HL-60 (cell line): ENCODE measurements at regions not wholly inside any gene's neighbourhood (a gene's known extent, or its start where the extent isn't known, plus 50 kb on each side); places are given as distances from the start of the nearest gene placed in this dataset.

Source experiments
- DNase-seq, 2 experiments: peaks; one replicate each; pipeline ENCODE4 v3.0.0-alpha.2; 2010 to 2020; ENCODE audit warnings: low read depth in 1 of 2, low spot score in 1 of 2
- H3K27ac ChIP-seq: fragments of 250-450 bp; sonication (Bioruptor Pico); replicated peaks from 2 replicates; pipeline ENCODE4 v1.5.1; 2020; ENCODE audit warnings: mild to moderate bottlenecking, moderate library complexity
- H3K27me3 ChIP-seq: fragments of 250-450 bp; sonication (Bioruptor Pico); 2 replicates; pipeline ENCODE4 v1.5.1; 2021; ENCODE audit warnings: mild to moderate bottlenecking, moderate library complexity; ENCODE audit not compliant: insufficient read depth, poor library complexity, severe bottlenecking
- H3K4me3 ChIP-seq: replicated peaks from 2 replicates; pipeline ENCODE4 v1.5.1; 2011; ENCODE audit warnings: mild to moderate bottlenecking, control low read depth, low read length; ENCODE audit not compliant: insufficient read depth
- GABPA ChIP-seq: IDR thresholded peaks from 2 replicates; pipeline ENCODE4 v1.6.1; 2012; ENCODE audit warnings: low read depth
- POLR2AphosphoS5 ChIP-seq: IDR thresholded peaks from 2 replicates; pipeline ENCODE4 v1.6.1; 2012; ENCODE audit warnings: low read depth
- REST ChIP-seq: IDR thresholded peaks from 2 replicates; pipeline ENCODE4 v1.6.1; 2012; ENCODE audit warnings: low read depth; ENCODE audit not compliant: insufficient replicate concordance
- SPI1 ChIP-seq: IDR thresholded peaks from 2 replicates; pipeline ENCODE4 v1.6.1; 2012; ENCODE audit warnings: low read depth, mild to moderate bottlenecking, borderline replicate concordance
- TF ChIP-seq, protein P1 (sequence below): IDR thresholded peaks from one replicate; pipeline ENCODE4 v1.5.1; 2011; ENCODE audit warnings: low read length, control low read depth, inconsistent platforms; ENCODE audit not compliant: insufficient read depth

DNA sequence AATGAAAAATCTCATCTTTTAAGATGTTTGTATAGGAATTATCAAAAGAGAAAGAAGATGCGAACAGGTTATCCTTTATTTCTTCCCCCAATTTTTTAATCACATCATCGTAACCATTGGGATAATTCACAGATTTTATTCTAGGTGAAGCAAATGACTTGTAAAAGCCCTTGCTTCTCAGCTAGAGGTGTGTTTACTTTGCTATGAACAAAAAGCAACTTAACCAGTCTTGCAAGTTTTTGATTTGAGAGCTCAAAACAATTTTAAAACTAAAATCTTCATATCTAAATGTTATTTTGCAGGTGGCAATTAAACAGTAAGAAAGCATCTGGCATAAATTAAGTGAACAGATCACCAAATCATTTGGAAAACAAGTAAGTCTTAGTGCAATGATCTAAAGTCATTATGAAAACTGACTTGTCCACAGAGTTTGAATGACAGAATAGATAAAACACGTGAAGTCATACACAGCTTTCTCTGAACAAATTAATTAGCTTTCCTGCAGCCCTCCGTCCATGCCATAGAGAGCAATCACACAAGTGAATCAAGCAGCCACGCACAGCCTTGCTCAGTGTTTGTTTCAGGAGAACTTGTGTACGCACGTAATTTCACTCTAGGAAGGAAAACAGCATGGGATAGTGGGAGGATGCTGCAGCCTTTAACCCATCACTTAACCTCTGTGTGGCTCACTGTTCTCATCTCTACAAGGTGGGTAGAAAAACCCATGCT, 85.0 kb upstream of the ZNF800 start:
- Histone ChIP-seq H3K4me3 (no peak overlapping the region), H3K27me3 (no peaks in the 10 kb centered on the region), H3K27ac (no peak overlapping the region)
- TF ChIP-seq POLR2AphosphoS5: no peak
- no peak for TF ChIP-seq GABPA
- TF ChIP-seq REST: no peak
- TF ChIP-seq, protein P1, sequence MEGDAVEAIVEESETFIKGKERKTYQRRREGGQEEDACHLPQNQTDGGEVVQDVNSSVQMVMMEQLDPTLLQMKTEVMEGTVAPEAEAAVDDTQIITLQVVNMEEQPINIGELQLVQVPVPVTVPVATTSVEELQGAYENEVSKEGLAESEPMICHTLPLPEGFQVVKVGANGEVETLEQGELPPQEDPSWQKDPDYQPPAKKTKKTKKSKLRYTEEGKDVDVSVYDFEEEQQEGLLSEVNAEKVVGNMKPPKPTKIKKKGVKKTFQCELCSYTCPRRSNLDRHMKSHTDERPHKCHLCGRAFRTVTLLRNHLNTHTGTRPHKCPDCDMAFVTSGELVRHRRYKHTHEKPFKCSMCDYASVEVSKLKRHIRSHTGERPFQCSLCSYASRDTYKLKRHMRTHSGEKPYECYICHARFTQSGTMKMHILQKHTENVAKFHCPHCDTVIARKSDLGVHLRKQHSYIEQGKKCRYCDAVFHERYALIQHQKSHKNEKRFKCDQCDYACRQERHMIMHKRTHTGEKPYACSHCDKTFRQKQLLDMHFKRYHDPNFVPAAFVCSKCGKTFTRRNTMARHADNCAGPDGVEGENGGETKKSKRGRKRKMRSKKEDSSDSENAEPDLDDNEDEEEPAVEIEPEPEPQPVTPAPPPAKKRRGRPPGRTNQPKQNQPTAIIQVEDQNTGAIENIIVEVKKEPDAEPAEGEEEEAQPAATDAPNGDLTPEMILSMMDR: no peak
- TF ChIP-seq SPI1: no peak
- DNase-seq: no peak

DNA sequence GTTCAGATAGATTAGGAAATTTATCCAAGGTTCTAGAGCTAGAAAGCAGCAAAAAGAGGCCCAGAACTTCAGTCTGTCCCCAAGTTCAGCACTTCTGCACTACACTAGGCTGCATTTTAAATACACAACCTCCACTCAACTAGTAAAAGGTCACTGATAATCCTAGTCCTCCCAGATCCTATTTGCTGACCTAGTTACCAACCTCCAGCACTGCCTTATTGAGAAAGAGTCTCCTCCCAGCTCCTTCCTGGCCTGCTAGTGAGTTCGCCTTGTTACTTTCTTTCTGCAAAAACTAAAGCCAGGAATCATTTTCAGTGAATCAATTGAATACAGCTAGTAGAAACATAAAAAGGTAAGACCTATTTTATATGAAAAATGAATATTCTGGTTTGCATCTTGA, 84.1 kb upstream of the ZNF800 start:
- no peak for DNase-seq
- TF ChIP-seq REST: no peak
- Histone ChIP-seq H3K4me3 (no peak overlapping the region), H3K27ac (no peak overlapping the region), H3K27me3 (no peaks in the 10 kb centered on the region)

GRCh38 chr7:127474457-127474856, 81.9 kb upstream of the ZNF800 start:
- Histone ChIP-seq H3K27me3 (no peaks in the 10 kb centered on the region), H3K4me3 (no peak overlapping the region), H3K27ac (no peak overlapping the region)
- no peak for DNase-seq
- TF ChIP-seq REST: peak; percentile 92
- TF ChIP-seq, protein P1: no peak

GRCh38 chr7:127473409-127473808, 80.9 kb upstream of the ZNF800 start:
- TF ChIP-seq, protein P1: no peak
- TF ChIP-seq REST (no peak), GABPA (no peak), SPI1 (no peak), POLR2AphosphoS5 (no peak)
- no peak for DNase-seq

More at GRCh38 chr7:127473409-127473808, 80.9 kb upstream of the ZNF800 start:
- no peak overlapping the region for H3K4me3 ChIP-seq
- no peak overlapping the region for H3K27ac ChIP-seq
- H3K27me3 ChIP-seq: no peaks in the 10 kb centered on the region
